ENCODE measurements at regions not wholly inside any gene's neighbourhood (a gene's known extent, or its start where the extent isn't known, plus 50 kb on each side); places are given as distances from the start of the nearest gene placed in this dataset.

DNA sequence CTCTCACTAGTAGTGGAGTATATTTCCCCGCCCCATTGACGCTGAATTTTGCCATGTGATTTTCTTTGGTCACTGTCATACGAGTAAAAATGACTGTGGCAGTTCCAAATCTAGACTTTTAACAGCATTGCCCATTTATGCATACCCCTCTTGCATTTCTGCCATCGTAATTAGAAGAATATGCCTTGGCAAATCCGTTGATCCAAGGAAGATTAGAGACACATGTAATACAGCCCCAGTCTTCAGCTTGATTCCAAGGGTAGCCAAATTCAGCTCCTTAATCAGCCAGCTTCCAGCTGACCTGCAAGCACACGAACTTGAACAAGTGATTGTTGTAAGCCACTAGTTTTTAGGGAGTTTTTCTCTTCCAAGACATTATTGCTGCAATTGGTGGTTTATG is 290.3 kb upstream of the ADAMTS5 start:
- no peak for DNase-seq

GRCh38 chr21:27251752-27252151 is 284.9 kb upstream of the ADAMTS5 start:
- no peak for DNase-seq

DNA sequence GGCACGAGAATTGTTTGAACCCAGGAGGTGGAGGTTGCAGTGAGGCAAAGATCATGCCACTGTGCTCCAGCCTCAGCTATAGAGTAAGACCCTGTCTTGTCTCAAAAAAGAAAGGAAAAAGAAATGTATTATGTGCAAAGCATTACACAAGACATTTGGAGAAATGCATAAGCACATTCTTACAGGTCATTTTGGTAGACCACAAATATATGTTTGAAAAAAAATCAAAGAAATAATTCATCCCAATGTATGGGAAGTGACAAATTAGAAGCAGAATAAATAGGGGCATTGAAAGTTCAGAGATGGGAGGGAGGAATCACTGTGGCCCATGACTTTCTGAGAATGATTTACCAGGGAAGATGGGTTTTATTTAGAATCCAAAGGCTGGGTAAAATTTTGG is 283.5 kb upstream of the ADAMTS5 start:
- no peak for DNase-seq

DNA sequence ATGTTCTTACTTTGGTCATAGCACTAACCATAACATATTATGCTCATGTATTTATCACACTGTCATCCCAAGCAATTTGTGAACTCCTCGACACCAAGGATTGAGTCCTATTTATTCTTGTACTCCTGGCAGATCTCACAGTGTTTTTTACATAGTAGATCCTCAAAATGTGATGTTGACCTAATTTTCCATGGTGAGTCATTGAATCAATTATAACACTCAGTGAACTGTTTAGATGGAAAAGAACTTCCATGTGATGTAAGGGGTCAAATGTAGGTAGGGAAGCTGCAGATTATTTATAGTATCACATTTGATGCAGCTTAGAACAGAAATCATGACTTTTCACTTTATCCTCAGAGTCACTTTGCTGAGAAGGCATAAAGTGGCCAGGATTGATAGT is 281.9 kb upstream of the ADAMTS5 start:
- no peak for DNase-seq

DNA sequence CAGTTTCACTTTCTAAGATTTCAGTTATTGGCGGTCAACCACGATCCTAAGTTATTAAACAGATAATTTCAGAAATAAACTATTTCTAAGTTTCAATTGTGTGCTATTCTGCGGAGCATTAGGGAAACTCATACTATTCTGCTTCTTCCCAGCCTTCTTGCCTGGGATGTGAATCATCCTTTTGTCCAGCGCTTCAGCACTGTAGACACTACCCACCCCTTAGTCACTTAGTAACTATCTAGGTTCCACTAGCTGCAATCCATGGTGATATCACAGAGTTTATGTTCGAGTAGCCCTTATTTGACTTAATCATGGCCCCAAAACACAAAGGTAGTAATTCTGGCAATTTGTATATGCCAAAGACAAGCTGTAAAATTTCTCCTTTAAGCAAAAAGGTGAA is 279.9 kb upstream of the ADAMTS5 start:
- DNase-seq: no peak

GRCh38 chr21:27244776-27245175 is 277.9 kb upstream of the ADAMTS5 start:
- DNase-seq: no peak

DNA sequence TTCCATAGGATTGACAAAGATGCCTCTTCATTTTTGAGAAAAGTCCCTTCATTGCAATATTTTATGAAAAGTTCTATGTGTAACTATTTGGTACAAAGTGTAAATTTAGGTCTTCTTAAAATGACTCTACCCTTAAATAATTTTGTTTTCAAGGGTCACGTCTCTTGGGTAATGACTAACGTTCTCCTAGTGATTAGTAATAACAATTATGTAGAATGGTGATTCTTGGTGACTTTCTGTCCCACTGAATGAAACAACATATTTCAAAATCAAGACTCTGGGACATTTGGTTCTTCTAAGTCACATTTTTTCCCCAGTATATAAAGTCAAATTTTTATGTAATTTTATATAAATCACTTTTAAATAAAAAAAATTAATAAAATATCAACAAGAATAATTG is 277.5 kb upstream of the ADAMTS5 start:
- no peak for DNase-seq

DNA sequence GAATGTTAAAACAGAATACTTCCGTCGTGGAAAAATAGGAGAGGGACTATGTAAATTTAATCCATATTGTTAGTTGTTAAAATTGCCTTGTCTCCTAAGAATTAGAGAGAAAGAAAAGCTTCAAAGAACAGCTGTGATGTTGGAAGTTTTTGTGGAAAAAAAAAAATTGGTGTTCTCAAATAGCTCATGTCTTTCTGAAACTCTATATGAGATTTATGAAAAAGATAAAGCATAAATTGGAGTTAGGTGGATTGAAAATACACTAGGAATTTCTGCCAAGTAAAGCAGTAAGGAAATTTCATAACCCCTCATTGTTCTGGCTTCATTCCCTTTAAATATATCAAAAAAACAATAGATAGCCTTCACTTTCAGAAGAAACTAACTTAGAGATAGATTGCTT is 274.0 kb upstream of the ADAMTS5 start:
- DNase-seq: no peak

DNA sequence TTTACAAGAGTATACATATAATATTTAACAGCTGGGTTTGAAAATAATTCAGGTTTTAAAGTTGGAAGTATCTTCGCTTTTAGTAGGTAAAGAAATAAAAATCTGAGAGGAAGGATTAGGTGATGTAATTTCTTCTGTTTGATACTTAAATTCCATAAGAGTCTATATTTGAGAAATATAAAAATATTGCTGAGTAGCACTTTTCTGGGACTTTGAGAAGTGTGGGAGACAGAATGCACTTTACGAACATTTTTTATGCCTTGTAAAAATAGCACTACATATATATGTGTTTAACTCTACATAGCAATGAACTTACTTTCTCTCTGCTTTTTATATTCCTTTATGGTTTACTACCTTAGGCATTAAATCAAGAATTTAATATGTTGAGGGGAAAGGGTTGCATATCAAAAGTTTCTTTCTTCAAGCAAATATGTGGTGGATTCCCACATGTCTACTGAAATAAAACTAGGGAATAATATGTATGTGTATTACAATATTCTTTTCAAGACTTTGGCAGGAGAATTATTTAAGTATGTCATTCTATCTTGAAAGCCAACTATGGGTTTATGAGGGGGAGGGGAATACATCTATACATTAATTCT is 266.7 kb upstream of the ADAMTS5 start:
- no peak for DNase-seq

GRCh38 chr21:27225940-27226339 is 259.1 kb upstream of the ADAMTS5 start:
- DNase-seq: no peak

DNA sequence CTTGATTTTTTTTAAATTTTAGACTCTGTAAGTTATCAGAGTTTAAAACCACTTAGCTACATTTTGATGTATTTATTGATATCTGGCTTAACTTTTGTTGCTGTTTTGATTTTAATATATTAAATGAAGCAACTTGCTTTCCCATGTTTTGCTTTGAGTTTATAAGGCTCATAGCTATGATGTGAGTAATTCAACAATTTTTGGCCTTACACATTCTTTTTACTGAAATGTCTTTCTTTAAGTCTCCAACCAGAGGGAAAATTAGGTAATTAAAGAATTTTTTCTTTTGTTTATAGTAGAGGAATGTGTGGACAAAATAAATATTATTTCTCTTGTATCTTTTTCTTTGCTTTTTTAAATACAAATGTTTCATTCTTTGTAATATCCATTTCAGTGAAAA is 258.3 kb upstream of the ADAMTS5 start:
- DNase-seq: no peak

- DNase-seq: no peak
Observed at GRCh38 chr21:27224169-27224568, 257.3 kb upstream of the ADAMTS5 start.

- no peak for DNase-seq
Observed at GRCh38 chr21:27221077-27221476, 254.2 kb upstream of the ADAMTS5 start.

DNA sequence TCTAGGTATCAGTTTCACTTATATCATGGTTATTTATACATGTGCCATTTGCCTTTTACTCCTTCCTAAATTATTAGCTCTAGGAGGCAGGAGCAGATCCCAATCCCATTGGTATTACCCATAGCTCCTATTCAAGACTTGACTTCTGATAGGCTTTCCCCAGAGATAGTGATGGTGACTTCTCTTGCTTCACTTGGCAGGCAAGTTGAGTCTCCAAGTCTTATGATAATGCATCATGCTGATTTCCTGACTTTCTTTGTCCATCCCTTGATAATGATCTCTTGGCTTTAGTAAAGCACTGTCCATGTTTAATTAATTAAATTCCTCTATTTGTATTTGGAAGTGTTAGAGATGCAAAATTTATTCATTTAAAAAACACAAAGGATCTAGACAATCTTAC is 253.5 kb upstream of the ADAMTS5 start:
- no peak for DNase-seq

GRCh38 chr21:27219068-27219467 is 252.2 kb upstream of the ADAMTS5 start:
- no peak for DNase-seq

DNA sequence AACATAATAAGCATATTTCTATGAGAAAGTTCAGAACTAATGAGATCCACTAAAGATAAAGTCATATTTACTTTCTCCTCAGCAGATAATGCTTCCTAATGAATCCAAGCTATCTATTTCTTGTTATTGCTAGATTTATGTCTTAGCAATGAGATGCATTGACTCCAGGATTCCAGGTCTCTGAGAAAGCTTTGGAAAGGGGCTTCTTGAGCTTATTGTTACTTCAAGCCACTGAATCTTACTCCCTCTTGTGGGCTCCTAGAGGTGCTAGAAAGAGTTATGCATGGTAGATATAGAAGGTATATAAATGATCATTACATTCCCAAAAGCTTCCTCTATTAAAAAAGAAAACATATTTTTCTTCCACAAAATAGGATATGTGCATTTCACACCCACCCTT is 246.4 kb upstream of the ADAMTS5 start:
- DNase-seq: no peak

DNA sequence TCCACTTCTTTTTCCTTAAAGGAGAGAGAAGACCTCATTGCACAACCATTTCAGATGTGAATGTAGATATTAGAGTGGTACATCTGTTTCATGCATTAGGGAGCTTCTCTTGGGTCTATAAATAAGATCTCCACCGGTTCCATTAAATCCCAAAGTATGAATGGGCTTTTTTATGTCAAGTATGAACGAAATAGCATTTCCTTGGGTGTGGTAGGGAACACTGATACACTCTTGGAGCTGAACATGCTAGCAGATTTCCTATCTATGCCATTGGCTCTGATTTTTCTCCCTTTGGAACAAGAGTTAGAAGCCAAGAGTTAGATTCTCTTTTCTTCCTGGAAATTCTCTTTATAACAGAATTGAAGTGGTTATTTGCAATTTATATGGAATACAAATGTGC is 245.6 kb upstream of the ADAMTS5 start:
- DNase-seq: no peak

DNA sequence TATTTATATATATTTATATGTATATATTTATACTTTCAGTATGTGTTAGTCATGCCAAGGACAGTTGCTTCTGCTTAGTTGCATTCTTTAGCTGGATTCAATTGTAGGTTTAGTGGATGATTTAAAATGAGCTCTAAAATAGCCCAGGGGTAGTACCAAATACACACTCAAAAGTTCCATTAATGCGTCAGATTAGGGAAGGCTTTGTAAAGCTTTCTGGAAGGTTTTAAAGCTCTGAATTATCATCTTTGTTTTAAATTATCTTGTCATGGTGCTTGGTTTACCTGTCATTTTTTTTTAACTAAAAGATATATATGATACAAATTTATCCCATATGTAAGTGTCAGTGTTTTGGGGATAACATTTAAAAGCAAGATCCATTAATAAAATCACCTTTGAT is 242.7 kb upstream of the ADAMTS5 start:
- no peak for DNase-seq

DNA sequence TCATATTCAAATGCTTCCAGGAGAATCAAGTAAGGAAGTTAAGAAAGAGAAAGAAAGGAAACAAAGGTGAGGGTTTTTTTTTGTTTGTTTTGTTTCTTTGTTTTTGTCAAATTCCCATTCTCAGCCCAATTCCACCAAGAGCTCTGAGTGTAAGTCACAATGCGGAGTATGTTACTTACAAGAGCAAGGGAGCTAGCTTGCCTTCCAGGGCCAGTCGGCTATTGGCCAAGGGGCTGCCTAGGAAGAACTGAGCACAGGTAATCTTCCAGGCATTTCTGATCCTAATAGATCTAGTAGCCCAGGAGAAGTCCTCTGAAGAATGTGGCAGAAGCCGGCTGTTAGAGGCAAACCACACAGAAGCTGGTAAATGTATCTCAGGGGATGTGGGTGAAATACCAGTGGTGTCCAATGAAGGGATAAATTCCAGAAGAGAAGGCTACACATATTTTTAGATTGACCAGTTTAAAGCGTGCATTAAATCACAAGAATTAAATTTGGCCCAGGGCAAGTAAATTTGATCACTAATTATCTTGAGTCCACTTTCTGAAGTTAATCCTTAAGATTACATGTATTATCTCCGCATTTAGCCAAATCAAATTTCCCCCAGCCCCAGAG is 239.6 kb upstream of the ADAMTS5 start:
- no peak for DNase-seq

DNA sequence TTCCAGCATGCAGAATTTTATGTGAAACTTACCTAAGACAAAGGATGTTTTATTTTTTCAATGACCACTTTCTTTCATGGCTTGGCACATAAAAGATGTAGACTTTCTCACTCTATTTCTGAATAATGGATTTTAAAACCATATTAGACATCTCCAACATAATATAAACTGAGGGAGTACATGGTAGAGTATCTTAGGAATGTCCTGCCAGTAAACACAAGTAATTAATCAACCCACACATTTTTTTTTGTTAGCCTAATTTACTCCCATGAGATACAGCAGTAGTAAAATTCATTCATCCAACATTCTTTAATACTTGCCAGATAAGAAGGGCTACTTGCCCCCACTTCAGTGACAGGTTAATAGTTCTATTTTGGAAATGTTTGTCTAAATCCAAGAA is 235.4 kb upstream of the ADAMTS5 start:
- no peak for DNase-seq

DNA sequence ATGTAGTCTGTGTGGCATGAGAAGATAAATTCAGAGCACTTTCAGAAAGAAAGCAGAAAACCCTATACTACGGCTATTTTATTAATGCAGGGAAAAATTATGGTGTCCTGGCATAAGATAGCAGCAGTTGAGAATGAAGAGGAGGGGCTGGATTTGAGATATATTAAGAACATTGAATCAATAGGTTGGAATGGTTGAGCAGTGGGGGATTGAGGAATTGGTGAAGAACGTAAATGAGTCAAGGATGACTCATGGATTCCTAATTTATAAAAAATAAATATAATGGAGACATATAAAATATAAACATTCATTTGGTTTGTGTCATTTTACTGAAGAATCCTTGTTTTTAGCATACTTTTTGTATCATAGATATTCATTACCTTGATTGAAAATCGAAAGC is 234.3 kb upstream of the ADAMTS5 start:
- DNase-seq: no peak

GRCh38 chr21:27196651-27197050 is 229.8 kb upstream of the ADAMTS5 start:
- DNase-seq: no peak

DNA sequence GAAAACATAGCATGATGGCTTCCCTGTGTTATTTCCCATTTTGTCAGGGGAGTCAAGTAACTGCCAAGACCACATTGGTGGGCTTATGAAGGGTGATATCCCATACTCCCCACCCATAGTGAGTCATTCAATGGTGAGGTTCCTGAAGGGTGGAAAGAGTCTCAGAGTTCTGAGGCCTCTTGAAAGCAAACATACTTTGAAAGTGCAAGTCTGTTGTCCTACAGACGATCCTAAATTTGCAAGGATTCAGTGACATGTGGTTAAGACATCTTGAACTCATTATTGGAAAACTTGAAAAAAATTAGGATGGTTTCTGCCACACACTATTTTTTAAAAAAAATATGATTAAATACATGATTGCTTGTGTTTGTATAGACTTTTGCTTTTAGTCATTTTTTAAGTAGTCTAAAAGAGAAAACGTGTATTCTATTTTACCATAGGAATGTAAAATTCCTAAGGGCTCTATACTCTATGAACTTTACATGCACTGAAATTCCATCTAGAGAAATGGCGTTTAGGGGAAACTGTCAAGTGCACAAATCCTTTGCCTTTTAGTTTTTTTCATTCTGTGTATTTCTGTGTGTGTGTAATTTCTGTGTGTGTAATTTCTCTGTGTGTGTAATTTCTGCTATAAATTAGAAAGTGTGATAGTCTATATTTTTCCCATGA is 225.5 kb upstream of the ADAMTS5 start:
- DNase-seq: no peak

DNA sequence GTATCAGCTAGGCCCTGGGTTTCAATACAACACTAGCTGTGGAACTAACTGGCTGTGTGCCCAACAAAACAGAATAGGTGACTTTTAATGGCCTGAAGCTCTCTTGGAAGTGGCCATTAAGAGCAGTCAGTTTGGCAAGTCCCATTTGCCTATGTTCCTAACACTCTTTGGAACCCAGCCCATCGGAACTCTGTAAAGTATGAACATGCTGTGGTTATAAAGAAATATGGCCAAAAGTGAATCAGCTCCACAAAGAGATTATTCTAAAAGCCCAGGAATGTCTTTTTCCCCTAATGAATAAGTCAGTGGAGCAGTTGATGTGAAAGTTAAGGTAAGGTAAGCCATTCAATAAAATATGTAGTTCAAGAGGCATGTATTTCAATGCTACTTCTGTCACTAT is 223.7 kb upstream of the ADAMTS5 start:
- DNase-seq: no peak

GRCh38 chr21:27189870-27190269 is 223.0 kb upstream of the ADAMTS5 start:
- DNase-seq: no peak
